ENCODE measurements at regions not wholly inside any gene's neighbourhood (a gene's known extent, or its start where the extent isn't known, plus 50 kb on each side); places are given as distances from the start of the nearest gene placed in this dataset.

- no peaks in the 10 kb centered on the region for H3K36me3 ChIP-seq
- no peak overlapping the region for H3K4me3 ChIP-seq
- DNase-seq = no peak
- 78 to 92% (median 91%) methylated on average over 2 of the region's 2 CpGs for WGBS, 5 donors
- intact Hi-C loops (cut with DNase I; ENCODE audit: low total_unique reads) = no loop called here
- no peaks in the 10 kb centered on the region for H3K27me3 ChIP-seq (replicated peaks in 1 of 7)
- no peak for TF ChIP-seq POLR2A (IDR thresholded peaks at IDR 0.05)
- TF ChIP-seq CTCF (IDR thresholded peaks at IDR 0.05 in 8 of 11, conservative IDR thresholded peaks at IDR 0.05 in 3 of 11) = no peak
- TF ChIP-seq POLR2AphosphoS5 (IDR thresholded peaks at IDR 0.05) = no peak
- no peaks in the 10 kb centered on the region for H3K9me3 ChIP-seq
- no peak overlapping the region for H3K27ac ChIP-seq
- peaks cover 0 to 4% (median 0%) of the 10 kb centered on the region in 6 donors for H3K4me1 ChIP-seq
Observed at GRCh38 chr1:58864654-58865053, 80.8 kb upstream of the JUN start.

- no peaks in the 10 kb centered on the region for H3K4me1 ChIP-seq
- no peaks in the 10 kb centered on the region for H3K27me3 ChIP-seq (replicated peaks in 1 of 7)
- no peaks in the 10 kb centered on the region for H3K36me3 ChIP-seq
- intact Hi-C loops (cut with DNase I; ENCODE audit: low total_unique reads) = no loop called here
- TF ChIP-seq POLR2A (IDR thresholded peaks at IDR 0.05) = no peak
- no peak overlapping the region for H3K4me3 ChIP-seq
- no peaks in the 10 kb centered on the region for H3K9me3 ChIP-seq
- no peak for DNase-seq
- no peak overlapping the region for H3K27ac ChIP-seq
- WGBS, 5 donors = 71 to 97% (median 96%) methylated on average over 2 of the region's 2 CpGs
Observed at GRCh38 chr1:58866578-58866977, 82.7 kb upstream of the JUN start.

- TF ChIP-seq POLR2A (IDR thresholded peaks at IDR 0.05) (no peak), CTCF (IDR thresholded peaks at IDR 0.05 in 8 of 11, conservative IDR thresholded peaks at IDR 0.05 in 3 of 11) (no peak), POLR2AphosphoS5 (IDR thresholded peaks at IDR 0.05) (no peak)
- H3K27me3 ChIP-seq (replicated peaks in 1 of 7) = no peaks in the 10 kb centered on the region
- intact Hi-C loops (cut with DNase I; ENCODE audit: low total_unique reads) = no loop called here
- DNase-seq = no peak
- H3K36me3 ChIP-seq = no peaks in the 10 kb centered on the region
- H3K4me3 ChIP-seq = no peak overlapping the region
- no peaks in the 10 kb centered on the region for H3K9me3 ChIP-seq
- H3K4me1 ChIP-seq = no peaks in the 10 kb centered on the region
- H3K27ac ChIP-seq = no peak overlapping the region
- WGBS, 5 donors = 92 to 97% (median 96%) methylated on average over 3 of the region's 3 CpGs
Observed at GRCh38 chr1:58869638-58870297, 85.9 kb upstream of the JUN start.

- DNase-seq = no peak
- intact Hi-C loops (cut with DNase I; ENCODE audit: low total_unique reads) = no loop called here
- Histone ChIP-seq H3K4me3 (no peak overlapping the region), H3K27ac (no peak overlapping the region), H3K4me1 (no peaks in the 10 kb centered on the region), H3K9me3 (no peaks in the 10 kb centered on the region), H3K36me3 (no peaks in the 10 kb centered on the region), H3K27me3 (replicated peaks in 1 of 7) (no peaks in the 10 kb centered on the region)
- 59 to 88% (median 70%) methylated on average over 2 of the region's 2 CpGs for WGBS, 5 donors
- TF ChIP-seq POLR2AphosphoS5 (IDR thresholded peaks at IDR 0.05) (no peak), CTCF (IDR thresholded peaks at IDR 0.05 in 8 of 11, conservative IDR thresholded peaks at IDR 0.05 in 3 of 11) (no peak), POLR2A (IDR thresholded peaks at IDR 0.05) (no peak)
Observed at GRCh38 chr1:58870298-58870676, 86.4 kb upstream of the JUN start.

DNA sequence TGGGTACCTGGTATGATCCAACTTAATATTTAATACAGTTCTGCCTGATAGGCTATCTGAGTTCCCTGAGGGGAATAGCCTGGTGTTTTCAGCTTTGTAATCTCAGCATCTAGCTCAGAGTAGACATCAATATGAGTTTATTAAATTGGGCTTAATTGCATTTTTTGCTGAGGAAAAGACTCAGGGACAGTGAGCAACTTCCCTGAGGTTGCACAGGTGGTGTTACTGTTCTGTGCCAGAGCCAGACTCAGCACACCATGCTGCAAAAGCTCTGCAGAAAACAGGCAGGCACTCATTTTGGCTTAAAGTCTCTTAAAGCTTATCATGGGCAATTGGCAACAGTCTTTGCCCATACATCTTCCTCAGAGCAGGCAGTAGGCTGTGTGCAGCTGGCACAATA lies 90.5 kb upstream of the JUN start:
- Histone ChIP-seq H3K4me3 (no peak overlapping the region), H3K4me1 (no peaks in the 10 kb centered on the region), H3K27ac (no peak overlapping the region), H3K9me3 (no peaks in the 10 kb centered on the region), H3K27me3 (replicated peaks in 1 of 7) (no peaks in the 10 kb centered on the region), H3K36me3 (no peaks in the 10 kb centered on the region)
- DNase-seq = no peak
- TF ChIP-seq POLR2A (IDR thresholded peaks at IDR 0.05) = no peak
- TF ChIP-seq POLR2AphosphoS5 (IDR thresholded peaks at IDR 0.05) = no peak
- intact Hi-C loops (cut with DNase I; ENCODE audit: low total_unique reads) = no loop called here

Data from spleen (tissue), 11 donors.